Upper lobe of right lung (tissue), 1 donor: ENCODE measurements at regions not wholly inside any gene's neighbourhood (a gene's known extent, or its start where the extent isn't known, plus 50 kb on each side); places are given as distances from the start of the nearest gene placed in this dataset.

Source experiments
- ATAC-seq: fragments of 200-7000 bp; cut with Tn5 transposase; one replicate; pipeline ENCODE4 v1.9.1; 2020; ENCODE audit warnings: mild to moderate bottlenecking, moderate library complexity
- DNase-seq: peaks from one replicate; pipeline ENCODE4 v3.0.0-alpha.2; 2020
- H3K27ac ChIP-seq: fragments of 200-600 bp; one replicate; pipeline ENCODE4 v1.8.0; 2022
- H3K27me3 ChIP-seq: fragments of 200-600 bp; one replicate; pipeline ENCODE4 v1.8.0; 2022; ENCODE audit warnings: mild to moderate bottlenecking
- H3K36me3 ChIP-seq: fragments of 200-600 bp; one replicate; pipeline ENCODE4 v1.8.0; 2022
- H3K4me1 ChIP-seq: fragments of 200-600 bp; one replicate; pipeline ENCODE4 v1.8.0; 2022
- H3K4me3 ChIP-seq: fragments of 200-600 bp; one replicate; pipeline ENCODE4 v1.8.0; 2022; ENCODE audit warnings: mild to moderate bottlenecking
- H3K9me3 ChIP-seq: fragments of 200-600 bp; one replicate; pipeline ENCODE4 v1.8.0; 2022
- intact Hi-C: fragments of 100-400 bp; cut with DNase I; formaldehyde crosslinking; loops from one replicate; pipeline ENCODE4 v1.11.0; 2022
- TF ChIP-seq, protein P1 (sequence below): fragments of 200-600 bp; IDR thresholded peaks from one replicate; pipeline ENCODE4 v1.8.0; 2022; ENCODE audit warnings: antibody characterized with exemption
- donor health status: DM: no; HTN: yes; CAD: no; lungs with severe emphysema.

DNA sequence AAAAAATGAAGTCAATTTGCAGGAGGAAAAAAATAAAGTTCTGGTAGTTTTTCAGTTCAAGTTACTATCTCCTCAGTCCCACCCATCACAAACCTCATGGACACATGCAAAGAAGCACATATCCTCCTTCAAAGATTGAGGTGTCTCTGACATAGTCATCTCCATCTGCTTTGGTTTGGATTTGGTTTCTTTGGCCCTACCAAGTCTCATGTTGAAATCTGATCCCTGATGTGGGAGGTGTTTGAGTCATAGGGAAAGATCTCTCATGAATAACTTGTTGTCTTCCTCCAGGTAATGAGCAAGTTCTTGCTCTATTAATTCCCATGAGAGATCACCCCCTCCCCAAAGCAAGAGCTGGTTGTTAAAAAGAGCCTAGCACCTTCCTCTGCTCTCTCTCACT is 446.8 kb downstream of the IGSF11 start:
- ATAC-seq: no peak
- TF ChIP-seq, protein P1, sequence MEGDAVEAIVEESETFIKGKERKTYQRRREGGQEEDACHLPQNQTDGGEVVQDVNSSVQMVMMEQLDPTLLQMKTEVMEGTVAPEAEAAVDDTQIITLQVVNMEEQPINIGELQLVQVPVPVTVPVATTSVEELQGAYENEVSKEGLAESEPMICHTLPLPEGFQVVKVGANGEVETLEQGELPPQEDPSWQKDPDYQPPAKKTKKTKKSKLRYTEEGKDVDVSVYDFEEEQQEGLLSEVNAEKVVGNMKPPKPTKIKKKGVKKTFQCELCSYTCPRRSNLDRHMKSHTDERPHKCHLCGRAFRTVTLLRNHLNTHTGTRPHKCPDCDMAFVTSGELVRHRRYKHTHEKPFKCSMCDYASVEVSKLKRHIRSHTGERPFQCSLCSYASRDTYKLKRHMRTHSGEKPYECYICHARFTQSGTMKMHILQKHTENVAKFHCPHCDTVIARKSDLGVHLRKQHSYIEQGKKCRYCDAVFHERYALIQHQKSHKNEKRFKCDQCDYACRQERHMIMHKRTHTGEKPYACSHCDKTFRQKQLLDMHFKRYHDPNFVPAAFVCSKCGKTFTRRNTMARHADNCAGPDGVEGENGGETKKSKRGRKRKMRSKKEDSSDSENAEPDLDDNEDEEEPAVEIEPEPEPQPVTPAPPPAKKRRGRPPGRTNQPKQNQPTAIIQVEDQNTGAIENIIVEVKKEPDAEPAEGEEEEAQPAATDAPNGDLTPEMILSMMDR: no peak
- no peak overlapping the region for H3K4me3 ChIP-seq
- H3K36me3 ChIP-seq: no peaks in the 10 kb centered on the region
- no peaks in the 10 kb centered on the region for H3K4me1 ChIP-seq
- no peaks in the 10 kb centered on the region for H3K27me3 ChIP-seq
- no peak for DNase-seq
- no peak overlapping the region for H3K27ac ChIP-seq
- H3K9me3 ChIP-seq: no peaks in the 10 kb centered on the region
- intact Hi-C loops: no loop called here

DNA sequence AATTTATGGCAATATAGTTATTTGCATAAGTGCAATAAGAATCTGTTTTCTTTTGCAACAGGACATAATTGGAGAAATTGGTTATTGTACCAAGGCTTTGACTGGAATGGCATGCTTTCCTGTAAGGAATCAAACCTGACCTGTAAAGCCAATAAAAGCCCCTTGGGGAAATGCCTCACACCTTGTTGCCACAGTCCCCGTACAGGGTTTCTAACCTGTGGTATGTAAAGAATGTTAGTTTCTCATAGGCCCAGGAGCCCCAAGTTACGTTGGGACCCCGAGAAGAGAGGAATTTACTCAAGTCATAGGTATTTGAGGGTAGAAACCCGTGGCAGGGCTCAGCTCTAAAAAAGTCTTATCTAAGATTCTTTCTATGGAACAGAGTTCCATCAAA is 441.4 kb downstream of the IGSF11 start:
- Histone ChIP-seq H3K4me1 (no peaks in the 10 kb centered on the region), H3K36me3 (no peaks in the 10 kb centered on the region), H3K9me3 (no peaks in the 10 kb centered on the region), H3K4me3 (no peak overlapping the region), H3K27ac (no peak overlapping the region), H3K27me3 (no peaks in the 10 kb centered on the region)
- intact Hi-C loops: no loop called here
- DNase-seq (no peak), ATAC-seq (no peak)
- TF ChIP-seq, protein P1: no peak

DNA sequence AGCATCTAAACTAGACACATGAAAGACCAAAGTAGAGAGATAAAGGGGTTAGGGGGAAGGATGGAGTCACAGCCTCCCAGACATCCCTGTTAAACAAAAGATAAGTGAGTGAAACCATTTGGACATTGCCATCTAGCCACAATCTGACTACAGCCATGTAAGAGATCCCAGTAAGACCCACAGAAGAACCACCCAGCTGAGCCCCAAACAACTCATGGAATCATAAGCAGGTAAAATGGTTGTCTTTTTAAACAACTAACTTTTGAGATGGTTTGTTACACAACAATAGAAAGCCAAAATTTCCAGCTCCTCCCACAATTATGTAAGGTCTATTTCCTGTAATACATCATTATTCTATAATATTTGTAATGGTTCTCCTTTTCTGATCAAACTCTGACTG is 437.5 kb downstream of the IGSF11 start:
- no peak for DNase-seq
- ATAC-seq: no peak
- TF ChIP-seq, protein P1: no peak
- H3K4me3 ChIP-seq: no peak overlapping the region
- intact Hi-C loops: no loop called here
- H3K4me1 ChIP-seq: no peaks in the 10 kb centered on the region
- no peak overlapping the region for H3K27ac ChIP-seq
- no peaks in the 10 kb centered on the region for H3K27me3 ChIP-seq
- no peaks in the 10 kb centered on the region for H3K36me3 ChIP-seq
- no peaks in the 10 kb centered on the region for H3K9me3 ChIP-seq

DNA sequence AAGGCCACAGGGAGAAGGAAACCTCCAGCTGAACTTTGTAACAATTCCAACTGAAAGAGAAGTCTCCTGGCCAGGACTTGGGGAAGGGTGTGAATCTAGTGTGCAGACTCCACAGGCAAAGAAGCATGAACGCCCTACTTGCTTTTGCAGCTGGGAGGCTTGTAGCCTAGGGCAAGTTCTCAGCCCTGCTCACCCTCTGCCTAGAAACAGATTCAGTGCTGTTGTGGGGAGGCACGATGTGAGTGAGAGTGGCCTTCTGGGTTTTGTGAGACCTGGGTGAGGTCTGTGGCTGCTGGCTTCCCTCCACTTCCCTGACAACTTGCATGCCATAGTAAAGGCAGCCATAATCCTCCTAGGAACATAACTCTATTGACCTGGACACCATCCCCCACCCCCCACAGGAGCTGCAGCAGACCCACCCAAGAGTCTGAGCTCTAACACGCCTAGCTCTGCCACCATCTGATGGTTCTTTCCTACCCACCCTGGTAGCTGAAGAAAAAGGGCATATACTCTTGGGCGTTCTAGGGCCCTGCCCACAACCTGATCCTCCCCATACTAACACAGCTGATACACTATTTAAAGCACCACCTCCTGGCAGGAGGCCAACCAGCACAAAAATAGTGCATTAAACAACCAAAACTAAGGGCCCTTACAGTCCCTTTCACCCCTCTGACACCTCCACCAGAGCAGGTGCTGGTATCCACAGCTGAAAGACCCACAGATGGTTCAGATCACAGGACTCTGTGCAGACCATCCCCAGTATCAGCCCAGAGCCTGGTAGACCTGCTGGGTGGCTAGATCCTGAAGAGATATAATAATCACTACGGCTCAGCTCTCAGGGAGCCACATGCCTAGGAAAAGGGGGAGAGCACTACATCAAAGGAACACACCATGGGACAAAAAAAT is 426.5 kb downstream of the IGSF11 start:
- Histone ChIP-seq H3K27ac (no peak overlapping the region), H3K4me1 (no peaks in the 10 kb centered on the region), H3K36me3 (no peaks in the 10 kb centered on the region), H3K4me3 (no peak overlapping the region), H3K27me3 (no peaks in the 10 kb centered on the region), H3K9me3 (no peaks in the 10 kb centered on the region)
- TF ChIP-seq, protein P1: no peak
- intact Hi-C loops: no loop called here
- DNase-seq (no peak), ATAC-seq (no peak)

DNA sequence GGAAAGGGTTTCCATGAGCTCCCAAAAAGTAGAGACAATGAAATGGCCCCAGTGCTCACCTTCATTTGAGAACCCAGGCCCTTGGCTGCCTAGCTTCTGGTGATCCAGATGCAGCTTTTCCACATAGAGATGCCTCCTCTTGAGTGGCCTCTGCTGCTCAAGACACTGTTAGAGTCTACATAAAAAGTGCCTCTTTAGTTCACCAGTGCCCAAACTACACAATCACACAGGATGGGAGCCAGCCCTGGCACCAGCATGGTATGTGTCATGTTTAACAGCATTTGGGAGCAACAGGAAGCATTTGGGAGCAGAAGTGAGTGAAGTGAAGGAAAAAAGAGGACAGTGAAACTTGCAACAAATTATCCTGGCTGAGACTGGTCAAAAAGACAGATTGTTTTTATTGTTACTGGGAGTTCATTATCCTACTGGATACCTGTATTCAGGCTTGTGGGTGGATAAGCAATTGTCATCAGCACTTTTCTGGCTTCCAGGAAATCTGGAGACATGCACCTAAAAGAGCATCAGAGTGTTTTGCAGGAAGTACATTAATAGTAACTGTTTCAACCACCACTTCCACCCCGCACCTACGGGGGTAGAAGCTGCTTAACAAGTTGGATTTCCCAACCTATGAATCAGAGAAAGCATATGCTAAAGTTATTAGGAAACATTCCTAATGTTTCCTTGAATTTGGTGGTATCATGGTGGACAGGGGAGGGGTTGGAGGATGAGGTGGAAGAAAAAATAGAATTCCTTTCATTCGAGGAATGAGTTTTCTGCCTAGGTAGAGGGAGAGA is 416.2 kb downstream of the IGSF11 start:
- Histone ChIP-seq H3K27me3 (no peaks in the 10 kb centered on the region), H3K4me1 (no peaks in the 10 kb centered on the region), H3K27ac (no peak overlapping the region), H3K4me3 (no peak overlapping the region), H3K36me3 (no peaks in the 10 kb centered on the region), H3K9me3 (no peaks in the 10 kb centered on the region)
- TF ChIP-seq, protein P1: no peak
- no peak for ATAC-seq
- intact Hi-C loops: no loop called here
- DNase-seq: no peak
